ENCODE measurements at regions not wholly inside any gene's neighbourhood (a gene's known extent, or its start where the extent isn't known, plus 50 kb on each side); places are given as distances from the start of the nearest gene placed in this dataset.

- TF ChIP-seq CTCF (conservative IDR thresholded peaks at IDR 0.05 in 1 of 2, IDR thresholded peaks at IDR 0.05 in 1 of 2; ENCODE audit: extremely low read depth in 1 of 2, insufficient read depth in 1 of 2, low read depth in 1 of 2, low read length in 2 of 2) (no peak), EZH2 (IDR thresholded peaks at IDR 0.05; ENCODE audit: borderline replicate concordance, low read length) (no peak)
Observed at GRCh38 chr18:44179693-44180092, 501.0 kb upstream of the SETBP1 start.

Measured in mammary epithelial cell (primary cell).